ENCODE measurements at regions not wholly inside any gene's neighbourhood (a gene's known extent, or its start where the extent isn't known, plus 50 kb on each side); places are given as distances from the start of the nearest gene placed in this dataset.
A peak's percentile ranks its signal among the peaks of the same experiment; 100 is the strongest.

- no peak for DNase-seq (ENCODE audit: low spot score)
Observed at GRCh38 chr17:79417476-79417988, 193.3 kb downstream of the RBFOX3 start.

GRCh38 chr17:79415909-79416308 lies 194.9 kb downstream of the RBFOX3 start:
- DNase-seq (ENCODE audit: low spot score) = no peak

- no peak for DNase-seq (ENCODE audit: low spot score)
Observed at GRCh38 chr17:79415365-79415764, 195.5 kb downstream of the RBFOX3 start.

- no peak for DNase-seq (ENCODE audit: low spot score)
Observed at GRCh38 chr17:79414793-79415211, 196.0 kb downstream of the RBFOX3 start.

GRCh38 chr17:79414063-79414792 lies 196.6 kb downstream of the RBFOX3 start:
- DNase-seq (ENCODE audit: low spot score) = no peak

GRCh38 chr17:79413611-79414010 lies 197.2 kb downstream of the RBFOX3 start:
- no peak for DNase-seq (ENCODE audit: low spot score)

- DNase-seq (ENCODE audit: low spot score) = no peak
Observed at GRCh38 chr17:79412886-79413390, 197.9 kb downstream of the RBFOX3 start.

GRCh38 chr17:79412110-79412509 lies 198.7 kb downstream of the RBFOX3 start:
- no peak for DNase-seq (ENCODE audit: low spot score)

GRCh38 chr17:79411419-79411818 lies 199.4 kb downstream of the RBFOX3 start:
- no peak for DNase-seq (ENCODE audit: low spot score)

- DNase-seq (ENCODE audit: low spot score) = no peak
Observed at GRCh38 chr17:79410681-79411080, 200.2 kb downstream of the RBFOX3 start.

- DNase-seq (ENCODE audit: low spot score) = no peak
Observed at GRCh38 chr17:79408251-79408650, 202.6 kb downstream of the RBFOX3 start.

- no peak for DNase-seq (ENCODE audit: low spot score)
Observed at GRCh38 chr17:79407385-79407784, 203.5 kb downstream of the RBFOX3 start.

GRCh38 chr17:79406316-79406715 lies 204.5 kb downstream of the RBFOX3 start:
- DNase-seq (ENCODE audit: low spot score) = no peak

- DNase-seq (ENCODE audit: low spot score) = no peak
Observed at GRCh38 chr17:79405823-79406222, 205.0 kb downstream of the RBFOX3 start.

- DNase-seq (ENCODE audit: low spot score) = no peak
Observed at GRCh38 chr17:79404136-79404911, 206.5 kb downstream of the RBFOX3 start.

GRCh38 chr17:79401704-79402674 lies 208.9 kb downstream of the RBFOX3 start:
- DNase-seq (ENCODE audit: low spot score) = no peak

GRCh38 chr17:79400989-79401703 lies 209.7 kb downstream of the RBFOX3 start:
- peak; percentile 67 for DNase-seq (ENCODE audit: low spot score)

GRCh38 chr17:79399610-79400144 lies 211.2 kb downstream of the RBFOX3 start:
- no peak for DNase-seq (ENCODE audit: low spot score)

GRCh38 chr17:79398441-79398840 lies 212.4 kb downstream of the RBFOX3 start:
- no peak for DNase-seq (ENCODE audit: low spot score)

- DNase-seq (ENCODE audit: low spot score) = no peak
Observed at GRCh38 chr17:79396696-79397095, 214.2 kb downstream of the RBFOX3 start.

GRCh38 chr17:79395545-79395944 lies 215.3 kb downstream of the RBFOX3 start:
- DNase-seq (ENCODE audit: low spot score) = no peak
